Liver (tissue), 3 donors: ENCODE measurements at regions not wholly inside any gene's neighbourhood (a gene's known extent, or its start where the extent isn't known, plus 50 kb on each side); places are given as distances from the start of the nearest gene placed in this dataset.

ENCODE experiments used
- GABPA ChIP-seq, 2 donors: IDR thresholded peaks in 1 of 2; conservative IDR thresholded peaks in 1 of 2; 2 replicates each; pipeline ENCODE4 v1.6.1; 2016; ENCODE audit warnings: antibody characterized with exemption in 2 of 2, mild to moderate bottlenecking in 1 of 2, moderate library complexity in 1 of 2
- JUND ChIP-seq, 2 donors: IDR thresholded peaks; 2 replicates each; pipeline ENCODE4 v1.6.1; 2016; ENCODE audit warnings: antibody characterized with exemption in 2 of 2
- RAD21 ChIP-seq, 2 donors: IDR thresholded peaks; 2 replicates each; pipeline ENCODE4 v1.6.1; 2016; ENCODE audit warnings: antibody characterized with exemption in 2 of 2, mild to moderate bottlenecking in 2 of 2
- SP1 ChIP-seq: IDR thresholded peaks from 2 replicates; pipeline ENCODE4 v1.6.1; 2018; ENCODE audit warnings: antibody characterized with exemption, mild to moderate bottlenecking
- TAF1 ChIP-seq: conservative IDR thresholded peaks from 2 replicates; pipeline ENCODE4 v1.6.1; 2016; ENCODE audit warnings: antibody characterized with exemption, mild to moderate bottlenecking
- YY1 ChIP-seq: IDR thresholded peaks from 2 replicates; pipeline ENCODE4 v1.6.1; 2016; ENCODE audit warnings: antibody characterized with exemption, mild to moderate bottlenecking
- TF ChIP-seq, protein P1 (sequence below): fragments of 150-350 bp; IDR thresholded peaks from 2 replicates; pipeline ENCODE4 v1.5.1; 2017; ENCODE audit warnings: improper control_type of control experiment, low read depth, low read length; ENCODE audit not compliant: missing input control
- donor health status: healthy.
- donor health status: healthy.

DNA sequence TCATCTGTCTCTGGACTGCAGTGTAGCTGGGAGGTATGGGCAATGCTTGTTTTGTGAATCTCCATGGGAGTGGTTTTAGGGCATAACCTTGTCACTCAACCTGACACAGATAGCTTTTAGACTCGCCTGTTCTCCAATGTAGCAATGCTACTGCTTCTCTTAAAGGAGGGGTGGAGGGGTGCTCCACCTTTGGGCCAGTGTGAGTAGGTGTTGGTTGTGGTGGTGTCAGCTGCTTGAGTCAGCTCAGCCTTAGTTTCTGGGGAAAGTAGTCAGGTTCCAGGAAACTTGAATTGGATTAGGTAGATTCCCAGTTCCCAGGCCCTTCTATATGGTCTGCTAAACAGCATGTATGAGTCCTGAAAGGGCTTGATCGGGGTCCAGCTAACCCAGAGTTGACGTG, 91.1 kb upstream of the PLPPR1 start:
- TF ChIP-seq SP1 = no peak
- TF ChIP-seq, protein P1, sequence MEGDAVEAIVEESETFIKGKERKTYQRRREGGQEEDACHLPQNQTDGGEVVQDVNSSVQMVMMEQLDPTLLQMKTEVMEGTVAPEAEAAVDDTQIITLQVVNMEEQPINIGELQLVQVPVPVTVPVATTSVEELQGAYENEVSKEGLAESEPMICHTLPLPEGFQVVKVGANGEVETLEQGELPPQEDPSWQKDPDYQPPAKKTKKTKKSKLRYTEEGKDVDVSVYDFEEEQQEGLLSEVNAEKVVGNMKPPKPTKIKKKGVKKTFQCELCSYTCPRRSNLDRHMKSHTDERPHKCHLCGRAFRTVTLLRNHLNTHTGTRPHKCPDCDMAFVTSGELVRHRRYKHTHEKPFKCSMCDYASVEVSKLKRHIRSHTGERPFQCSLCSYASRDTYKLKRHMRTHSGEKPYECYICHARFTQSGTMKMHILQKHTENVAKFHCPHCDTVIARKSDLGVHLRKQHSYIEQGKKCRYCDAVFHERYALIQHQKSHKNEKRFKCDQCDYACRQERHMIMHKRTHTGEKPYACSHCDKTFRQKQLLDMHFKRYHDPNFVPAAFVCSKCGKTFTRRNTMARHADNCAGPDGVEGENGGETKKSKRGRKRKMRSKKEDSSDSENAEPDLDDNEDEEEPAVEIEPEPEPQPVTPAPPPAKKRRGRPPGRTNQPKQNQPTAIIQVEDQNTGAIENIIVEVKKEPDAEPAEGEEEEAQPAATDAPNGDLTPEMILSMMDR = no peak
- no peak for TF ChIP-seq GABPA (IDR thresholded peaks at IDR 0.05 in 1 of 2, conservative IDR thresholded peaks at IDR 0.05 in 1 of 2)
- no peak for TF ChIP-seq TAF1
- TF ChIP-seq RAD21 (IDR thresholded peaks at IDR 0.05) = no peak
- no peak for TF ChIP-seq JUND (IDR thresholded peaks at IDR 0.05)
- TF ChIP-seq YY1 = no peak
